Stomach (tissue), 8 donors: ENCODE measurements at regions not wholly inside any gene's neighbourhood (a gene's known extent, or its start where the extent isn't known, plus 50 kb on each side); places are given as distances from the start of the nearest gene placed in this dataset.

Source experiments
- DNase-seq, 2 donors: peaks; one replicate each; pipeline versions ENCODE4 v3.0.0 to v3.0.0-alpha.2; 2013 to 2019
- H3K27ac ChIP-seq, 5 donors: fragments of 200-600 bp in 4 of 5; sonication (generic) in 4 of 5; one replicate each; pipeline ENCODE4 v1.5.1; 2013 to 2019; ENCODE audit warnings: mild to moderate bottlenecking in 1 of 5, moderate library complexity in 1 of 5
- H3K27me3 ChIP-seq, 3 donors: fragments of 200-600 bp; sonication (generic); one replicate each; pipeline ENCODE4 v1.5.1; 2017 to 2019; ENCODE audit warnings: mixed run types in 1 of 3
- H3K36me3 ChIP-seq, 4 donors: fragments of 200-600 bp; sonication (generic); 1 replicate in 3 of 4; 2 replicates in 1 of 4; pipeline ENCODE4 v1.5.1; 2016 to 2019
- H3K4me1 ChIP-seq, 4 donors: fragments of 200-600 bp; sonication (generic); one replicate each; pipeline ENCODE4 v1.5.1; 2016 to 2019
- H3K4me3 ChIP-seq, 4 donors: fragments of 200-600 bp; sonication (generic) in 3 of 4; one replicate each; pipeline ENCODE4 v1.5.1; 2016 to 2019; ENCODE audit warnings: mild to moderate bottlenecking in 1 of 4
- H3K9me3 ChIP-seq, 4 donors: fragments of 200-600 bp; sonication (generic); one replicate each; pipeline ENCODE4 v1.5.1; 2016 to 2019
- EP300 ChIP-seq: sonication (generic); formaldehyde crosslinking; IDR thresholded peaks from one replicate; pipeline ENCODE4 v1.6.1; 2017; ENCODE audit warnings: antibody characterized with exemption
- POLR2A ChIP-seq, 4 donors: fragments of 450-650 bp; IDR thresholded peaks; one replicate each; pipeline ENCODE4 v1.6.1; 2016; ENCODE audit warnings: antibody characterized with exemption in 4 of 4, control low read depth in 2 of 4, mild to moderate bottlenecking in 1 of 4, moderate library complexity in 1 of 4
- POLR2AphosphoS5 ChIP-seq, 3 donors: sonication (generic); formaldehyde crosslinking; IDR thresholded peaks; one replicate each; pipeline ENCODE4 v1.6.1; 2016; ENCODE audit warnings: antibody characterized with exemption in 3 of 3
- WGBS, 5 donors: extraction: QIAGEN DNeasy Blood & Tissue Kit in 3 of 5; methylation state at CpG; one replicate each; pipeline versions ENCODE4 v1.1.5 to v1.1.7; 2013 to 2018; 5-methylcytosine and 5-hydroxymethylcytosine counted together
- intact Hi-C: fragments of 100-400 bp; cut with DNase I; formaldehyde crosslinking; loops from one replicate; pipeline ENCODE4 v1.15.1; 2023; ENCODE audit warnings: low total_unique reads
- TF ChIP-seq, protein P1 (sequence below), 7 experiments: fragments of 450-650 bp in 4 of 7; fragments of 200-600 bp in 3 of 7; sonication (generic) in 3 of 7; IDR thresholded peaks; one replicate each; pipeline ENCODE4 v1.5.1; 2016 to 2019; ENCODE audit warnings: antibody characterized with exemption in 7 of 7, control low read depth in 2 of 7, mild to moderate bottlenecking in 1 of 7
- donor health status: healthy with polysubstance abuse.
- donor health status: Bipolar disorder and iron deficiency.
- donor health status: healthy.

DNA sequence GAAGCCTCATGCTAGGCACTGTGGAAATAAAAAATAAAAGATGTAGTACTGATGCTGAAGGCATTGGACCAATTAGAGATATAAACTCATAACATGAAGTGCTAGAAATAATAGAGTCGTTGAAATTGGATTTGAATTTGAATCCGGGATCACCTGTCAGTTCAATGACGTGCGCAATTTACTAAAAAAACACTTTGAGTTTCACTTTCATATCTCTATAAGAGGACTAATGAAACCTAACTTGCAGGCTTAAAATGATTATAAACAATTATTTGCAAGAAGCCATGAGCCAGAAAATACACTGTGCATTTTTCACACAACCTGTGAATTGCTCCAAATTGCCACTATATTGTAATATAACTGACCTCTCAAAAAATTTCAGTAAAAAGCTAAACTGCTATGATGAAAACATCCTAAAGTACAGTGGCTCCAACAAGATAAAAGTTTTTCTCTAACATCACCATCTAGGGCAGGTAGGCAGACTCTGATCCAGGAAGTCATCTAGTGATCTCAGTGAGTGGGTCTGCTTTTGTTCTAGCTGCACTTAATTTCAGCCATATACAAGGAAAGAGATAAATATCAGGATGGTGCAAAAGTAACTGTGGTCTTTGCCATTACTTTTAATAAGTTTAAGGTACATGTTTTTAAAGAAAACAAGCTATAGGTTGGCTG is 440.2 kb downstream of the CNTN6 start:
- Histone ChIP-seq H3K27me3 (no peaks in the 10 kb centered on the region), H3K4me3 (no peak overlapping the region), H3K4me1 (no peaks in the 10 kb centered on the region), H3K27ac (no peak overlapping the region), H3K9me3 (peaks cover 0 to 25% (median 12%) of the 10 kb centered on the region in 4 donors), H3K36me3 (no peaks in the 10 kb centered on the region)
- DNase-seq, result no peak
- intact Hi-C loops, result no loop called here
- TF ChIP-seq POLR2AphosphoS5 (IDR thresholded peaks at IDR 0.05) (no peak), EP300 (no peak), POLR2A (IDR thresholded peaks at IDR 0.05) (no peak)
- TF ChIP-seq, protein P1, sequence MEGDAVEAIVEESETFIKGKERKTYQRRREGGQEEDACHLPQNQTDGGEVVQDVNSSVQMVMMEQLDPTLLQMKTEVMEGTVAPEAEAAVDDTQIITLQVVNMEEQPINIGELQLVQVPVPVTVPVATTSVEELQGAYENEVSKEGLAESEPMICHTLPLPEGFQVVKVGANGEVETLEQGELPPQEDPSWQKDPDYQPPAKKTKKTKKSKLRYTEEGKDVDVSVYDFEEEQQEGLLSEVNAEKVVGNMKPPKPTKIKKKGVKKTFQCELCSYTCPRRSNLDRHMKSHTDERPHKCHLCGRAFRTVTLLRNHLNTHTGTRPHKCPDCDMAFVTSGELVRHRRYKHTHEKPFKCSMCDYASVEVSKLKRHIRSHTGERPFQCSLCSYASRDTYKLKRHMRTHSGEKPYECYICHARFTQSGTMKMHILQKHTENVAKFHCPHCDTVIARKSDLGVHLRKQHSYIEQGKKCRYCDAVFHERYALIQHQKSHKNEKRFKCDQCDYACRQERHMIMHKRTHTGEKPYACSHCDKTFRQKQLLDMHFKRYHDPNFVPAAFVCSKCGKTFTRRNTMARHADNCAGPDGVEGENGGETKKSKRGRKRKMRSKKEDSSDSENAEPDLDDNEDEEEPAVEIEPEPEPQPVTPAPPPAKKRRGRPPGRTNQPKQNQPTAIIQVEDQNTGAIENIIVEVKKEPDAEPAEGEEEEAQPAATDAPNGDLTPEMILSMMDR (IDR thresholded peaks at IDR 0.05), result no peak
- WGBS, 5 donors, result 88 to 94% (median 93%) methylated on average over 4 of the region's 4 CpGs

DNA sequence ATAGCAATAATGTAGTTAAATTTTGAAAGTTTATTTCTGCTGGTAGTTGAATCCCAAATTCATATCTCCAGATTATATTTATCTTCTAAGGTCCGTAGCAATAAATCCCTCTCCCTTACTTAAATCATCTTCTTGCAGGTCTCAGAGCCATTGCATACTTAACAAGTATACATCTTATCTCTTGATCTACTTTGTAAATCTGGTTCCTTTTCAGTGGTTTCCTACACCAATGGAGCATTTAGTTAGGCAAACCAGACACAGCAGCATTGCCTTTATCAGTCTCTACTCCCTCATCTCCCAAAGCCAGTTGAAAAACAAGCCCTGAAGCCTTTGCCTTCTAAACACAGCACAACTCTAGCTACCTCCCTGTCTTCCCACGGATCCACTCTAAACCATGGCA is 440.9 kb downstream of the CNTN6 start:
- Histone ChIP-seq H3K4me1 (no peaks in the 10 kb centered on the region), H3K36me3 (no peaks in the 10 kb centered on the region), H3K4me3 (no peak overlapping the region), H3K27ac (no peak overlapping the region), H3K27me3 (no peaks in the 10 kb centered on the region), H3K9me3 (peaks cover 0 to 32% (median 12%) of the 10 kb centered on the region in 4 donors)
- no peak for DNase-seq
- 55 to 71% (median 67%) methylated on average over 2 of the region's 2 CpGs for WGBS, 5 donors
- intact Hi-C loops, result no loop called here
- TF ChIP-seq, protein P1 (IDR thresholded peaks at IDR 0.05), result no peak
- TF ChIP-seq POLR2AphosphoS5 (IDR thresholded peaks at IDR 0.05), result no peak
- no peak for TF ChIP-seq EP300
- no peak for TF ChIP-seq POLR2A (IDR thresholded peaks at IDR 0.05)

DNA sequence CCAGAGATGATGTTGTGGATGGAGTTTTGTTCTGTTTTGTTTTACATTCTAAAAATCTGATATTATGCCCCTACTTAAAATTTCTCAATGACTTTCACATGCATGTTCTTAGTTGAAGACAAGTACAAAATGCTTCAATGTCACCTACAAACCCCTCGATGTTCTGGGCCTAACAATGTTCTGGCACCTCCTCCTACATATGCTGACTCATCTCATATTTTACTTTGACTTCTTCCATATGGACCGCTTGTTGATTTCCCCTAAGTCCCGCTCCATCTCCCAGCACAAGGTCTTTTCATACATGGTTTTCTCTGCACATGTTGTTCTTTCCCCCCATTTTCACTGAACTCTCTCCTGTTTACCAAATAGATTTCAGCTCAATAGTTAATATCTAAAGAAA is 441.4 kb downstream of the CNTN6 start:
- TF ChIP-seq, protein P1 (IDR thresholded peaks at IDR 0.05), result no peak
- TF ChIP-seq EP300 (no peak), POLR2A (IDR thresholded peaks at IDR 0.05) (no peak), POLR2AphosphoS5 (IDR thresholded peaks at IDR 0.05) (no peak)
- Histone ChIP-seq H3K4me1 (no peaks in the 10 kb centered on the region), H3K9me3 (peaks cover 0 to 34% (median 12%) of the 10 kb centered on the region in 4 donors), H3K36me3 (no peaks in the 10 kb centered on the region), H3K4me3 (no peak overlapping the region), H3K27me3 (no peaks in the 10 kb centered on the region), H3K27ac (no peak overlapping the region)
- 63 to 84% (median 77%) methylated on average over 3 of the region's 3 CpGs for WGBS, 5 donors
- DNase-seq, result no peak
- intact Hi-C loops, result no loop called here

- Histone ChIP-seq H3K4me3 (no peak overlapping the region), H3K9me3 (peaks cover 0 to 34% (median 12%) of the 10 kb centered on the region in 4 donors), H3K36me3 (no peaks in the 10 kb centered on the region), H3K27me3 (no peaks in the 10 kb centered on the region), H3K4me1 (no peaks in the 10 kb centered on the region), H3K27ac (no peak overlapping the region)
- 61 to 82% (median 75%) methylated on average over 1 of the region's 1 CpG for WGBS, 5 donors
- TF ChIP-seq POLR2AphosphoS5 (IDR thresholded peaks at IDR 0.05) (no peak), EP300 (no peak), POLR2A (IDR thresholded peaks at IDR 0.05) (no peak)
- TF ChIP-seq, protein P1 (IDR thresholded peaks at IDR 0.05), result no peak
- intact Hi-C loops, result no loop called here
- no peak for DNase-seq
Observed at GRCh38 chr3:1535361-1535760, 442.5 kb downstream of the CNTN6 start.
